Left lung (tissue), 4 donors: ENCODE measurements at regions not wholly inside any gene's neighbourhood (a gene's known extent, or its start where the extent isn't known, plus 50 kb on each side); places are given as distances from the start of the nearest gene placed in this dataset.
A peak's percentile ranks its signal among the peaks of the same experiment; 100 is the strongest.

ENCODE experiments used
- ATAC-seq: fragments of 200-7000 bp; cut with Tn5 transposase; one replicate; pipeline ENCODE4 v1.9.1; 2020; ENCODE audit warnings: moderate library complexity
- DNase-seq, 4 donors: peaks; one replicate each; pipeline ENCODE4 v3.0.0-alpha.2; 2013 to 2020
- H3K27ac ChIP-seq, 2 donors: fragments of 200-600 bp; sonication (generic) in 1 of 2; one replicate each; pipeline versions ENCODE4 v1.5.0 to v1.8.0; 2020 to 2021
- H3K27me3 ChIP-seq, 2 donors: fragments of 200-600 bp; sonication (generic) in 1 of 2; one replicate each; pipeline versions ENCODE4 v1.5.0 to v1.8.0; 2020 to 2021
- H3K36me3 ChIP-seq, 2 donors: fragments of 200-600 bp; sonication (generic) in 1 of 2; one replicate each; pipeline versions ENCODE4 v1.5.0 to v1.8.0; 2020 to 2021
- H3K4me1 ChIP-seq, 2 donors: fragments of 200-600 bp; one replicate each; pipeline ENCODE4 v1.8.0; 2021
- H3K4me3 ChIP-seq, 2 donors: fragments of 200-600 bp; sonication (generic) in 1 of 2; one replicate each; pipeline versions ENCODE4 v1.5.0 to v1.8.0; 2020 to 2021; ENCODE audit warnings: mild to moderate bottlenecking in 1 of 2
- H3K9me3 ChIP-seq, 2 donors: fragments of 200-600 bp; sonication (generic) in 1 of 2; one replicate each; pipeline versions ENCODE4 v1.5.0 to v1.8.0; 2020 to 2021
- intact Hi-C, 2 donors: fragments of 100-400 bp; cut with DNase I; formaldehyde crosslinking; loops; one replicate each; pipeline versions ENCODE4 v1.11.2 to v1.14.2; 2022
- TF ChIP-seq, protein P1 (sequence below), 2 donors: fragments of 200-600 bp; sonication (generic) in 1 of 2; IDR thresholded peaks; one replicate each; pipeline versions ENCODE4 v1.5.0 to v1.8.0; 2021; ENCODE audit warnings: antibody characterized with exemption in 2 of 2
- donor health status: DM: no; HTN: yes; CAD: no.
- donor health status: DM: no; HTN: no; CAD: no.

DNA sequence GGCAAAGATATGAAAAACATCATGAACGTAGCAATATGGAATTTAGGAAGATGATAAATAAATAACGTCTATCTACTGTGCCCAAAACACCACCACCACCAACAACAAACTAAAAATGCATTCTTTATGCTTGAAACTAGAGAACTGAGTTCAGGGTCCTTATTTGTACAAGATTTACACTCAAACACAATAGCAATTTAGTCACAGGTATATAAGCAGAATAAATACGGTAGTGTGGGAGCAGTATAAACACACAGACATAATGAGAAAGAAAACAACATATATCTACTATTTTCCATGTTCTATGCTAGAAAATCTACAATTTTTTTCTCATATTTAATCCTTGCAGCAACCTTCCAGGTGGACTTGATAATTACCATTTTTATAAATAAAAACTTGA, 64.3 kb downstream of the ARL4A start:
- H3K9me3 ChIP-seq: no peaks in the 10 kb centered on the region
- H3K36me3 ChIP-seq: no peaks in the 10 kb centered on the region
- H3K4me3 ChIP-seq: no peak overlapping the region
- TF ChIP-seq, protein P1, sequence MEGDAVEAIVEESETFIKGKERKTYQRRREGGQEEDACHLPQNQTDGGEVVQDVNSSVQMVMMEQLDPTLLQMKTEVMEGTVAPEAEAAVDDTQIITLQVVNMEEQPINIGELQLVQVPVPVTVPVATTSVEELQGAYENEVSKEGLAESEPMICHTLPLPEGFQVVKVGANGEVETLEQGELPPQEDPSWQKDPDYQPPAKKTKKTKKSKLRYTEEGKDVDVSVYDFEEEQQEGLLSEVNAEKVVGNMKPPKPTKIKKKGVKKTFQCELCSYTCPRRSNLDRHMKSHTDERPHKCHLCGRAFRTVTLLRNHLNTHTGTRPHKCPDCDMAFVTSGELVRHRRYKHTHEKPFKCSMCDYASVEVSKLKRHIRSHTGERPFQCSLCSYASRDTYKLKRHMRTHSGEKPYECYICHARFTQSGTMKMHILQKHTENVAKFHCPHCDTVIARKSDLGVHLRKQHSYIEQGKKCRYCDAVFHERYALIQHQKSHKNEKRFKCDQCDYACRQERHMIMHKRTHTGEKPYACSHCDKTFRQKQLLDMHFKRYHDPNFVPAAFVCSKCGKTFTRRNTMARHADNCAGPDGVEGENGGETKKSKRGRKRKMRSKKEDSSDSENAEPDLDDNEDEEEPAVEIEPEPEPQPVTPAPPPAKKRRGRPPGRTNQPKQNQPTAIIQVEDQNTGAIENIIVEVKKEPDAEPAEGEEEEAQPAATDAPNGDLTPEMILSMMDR (IDR thresholded peaks at IDR 0.05): no peak
- DNase-seq: no peak
- no peak overlapping the region for H3K27ac ChIP-seq
- no peak for ATAC-seq
- intact Hi-C loops: no loop called here
- no peaks in the 10 kb centered on the region for H3K4me1 ChIP-seq
- H3K27me3 ChIP-seq: no peaks in the 10 kb centered on the region

DNA sequence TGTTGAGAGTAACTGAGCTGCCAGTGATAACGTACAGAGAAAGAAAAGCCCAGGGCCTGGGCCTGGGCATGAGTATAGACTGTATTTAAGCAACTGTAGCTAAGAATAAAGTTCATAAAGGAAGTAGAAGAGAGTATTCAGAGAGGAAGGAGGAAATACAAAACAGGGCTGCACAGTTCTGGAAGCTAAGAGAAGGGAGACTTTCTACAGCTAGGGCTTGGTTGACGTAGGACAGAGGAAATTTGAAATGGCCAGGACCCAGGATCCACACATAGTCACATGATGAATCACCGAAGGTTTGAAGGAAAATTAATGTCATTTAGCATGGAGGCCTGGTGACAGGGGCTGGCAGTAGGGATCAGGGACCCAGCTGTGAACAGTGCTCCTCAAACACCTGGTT, 66.7 kb downstream of the ARL4A start:
- TF ChIP-seq, protein P1 (IDR thresholded peaks at IDR 0.05): no peak
- intact Hi-C loops: no loop called here
- H3K9me3 ChIP-seq: no peaks in the 10 kb centered on the region
- H3K36me3 ChIP-seq: no peaks in the 10 kb centered on the region
- no peak overlapping the region for H3K27ac ChIP-seq
- no peaks in the 10 kb centered on the region for H3K4me1 ChIP-seq
- H3K27me3 ChIP-seq: no peaks in the 10 kb centered on the region
- no peak overlapping the region for H3K4me3 ChIP-seq
- DNase-seq (no peak), ATAC-seq (no peak)

DNA sequence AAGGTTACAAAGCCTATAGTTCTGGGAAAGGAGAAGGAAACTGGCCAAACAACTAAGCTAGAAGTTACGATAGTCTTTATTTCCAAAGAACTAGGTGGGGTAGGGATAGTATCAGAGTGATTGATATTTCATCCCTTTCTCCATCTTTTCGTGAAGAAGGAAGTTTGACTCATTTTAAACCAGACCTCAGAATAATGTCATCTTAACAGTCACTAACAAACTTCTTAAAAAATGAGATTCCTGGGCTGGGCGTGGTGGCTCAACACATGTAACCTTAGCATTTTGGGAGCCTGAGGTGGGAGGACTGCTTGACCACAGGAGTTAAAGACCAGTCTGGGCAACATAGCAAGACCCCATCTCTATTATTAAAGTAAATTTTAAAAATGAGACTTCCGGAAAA, 69.4 kb downstream of the ARL4A start:
- intact Hi-C loops: no loop called here
- DNase-seq: no peak
- TF ChIP-seq, protein P1 (IDR thresholded peaks at IDR 0.05): no peak
- Histone ChIP-seq H3K27ac (no peak overlapping the region), H3K4me1 (no peaks in the 10 kb centered on the region), H3K9me3 (peaks cover 0 to 3% of the 10 kb centered on the region in 2 donors), H3K36me3 (no peaks in the 10 kb centered on the region), H3K27me3 (no peaks in the 10 kb centered on the region), H3K4me3 (no peak overlapping the region)
- ATAC-seq: no peak

DNA sequence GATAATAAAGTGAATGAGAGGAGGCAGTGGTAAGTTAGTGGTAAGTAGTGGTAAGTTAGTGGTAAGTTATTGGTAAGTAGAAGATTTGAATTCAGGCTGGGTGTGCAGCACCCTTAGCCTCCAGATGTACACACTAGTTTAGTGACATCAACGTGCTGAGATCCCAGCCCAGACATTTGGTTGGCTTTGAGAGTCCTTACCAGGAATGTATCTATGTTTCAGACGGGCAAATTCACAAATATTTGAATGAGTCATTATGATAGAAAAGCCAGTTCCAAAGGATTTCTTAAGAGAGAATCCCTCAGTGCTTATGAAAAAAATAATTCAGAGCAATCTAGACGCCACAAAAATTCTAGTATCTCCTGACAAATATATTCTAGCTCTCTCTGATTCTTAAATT, 70.0 kb downstream of the ARL4A start:
- Histone ChIP-seq H3K9me3 (peaks cover 0 to 3% of the 10 kb centered on the region in 2 donors), H3K36me3 (no peaks in the 10 kb centered on the region), H3K27me3 (no peaks in the 10 kb centered on the region), H3K4me1 (no peaks in the 10 kb centered on the region), H3K27ac (no peak overlapping the region), H3K4me3 (no peak overlapping the region)
- DNase-seq (no peak), ATAC-seq (peak; percentile 34)
- intact Hi-C loops: no loop called here
- TF ChIP-seq, protein P1 (IDR thresholded peaks at IDR 0.05): no peak

DNA sequence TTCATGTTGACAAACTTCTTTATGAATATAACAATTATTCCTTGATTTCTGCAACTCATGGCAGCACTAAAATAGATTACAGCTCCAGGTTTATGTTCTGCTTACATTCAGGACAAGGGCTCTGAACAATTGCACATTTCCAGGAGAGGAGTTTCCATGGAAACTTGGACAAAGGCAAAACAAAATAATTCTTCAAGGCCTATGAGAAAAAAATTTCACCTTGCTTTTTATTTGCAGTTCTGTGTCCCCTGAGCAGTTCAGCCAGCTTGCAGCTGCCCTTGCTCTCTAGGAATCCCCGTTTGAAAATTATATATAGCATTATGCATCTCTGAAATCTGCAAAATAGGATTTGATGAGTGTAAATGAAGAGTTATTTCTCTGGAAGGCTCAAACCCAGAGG, 71.7 kb downstream of the ARL4A start:
- no peaks in the 10 kb centered on the region for H3K27me3 ChIP-seq
- intact Hi-C loops: no loop called here
- peak in 1 of 4 donors; percentile 16 for DNase-seq

More for the DNA sequence above, 71.7 kb downstream of the ARL4A start:
- TF ChIP-seq, protein P1 (IDR thresholded peaks at IDR 0.05): no peak
- ATAC-seq: no peak
- no peak overlapping the region for H3K4me3 ChIP-seq
- no peaks in the 10 kb centered on the region for H3K4me1 ChIP-seq
- no peak overlapping the region for H3K27ac ChIP-seq
- peaks cover 0 to 3% of the 10 kb centered on the region in 2 donors for H3K9me3 ChIP-seq
- H3K36me3 ChIP-seq: no peaks in the 10 kb centered on the region
